HG02970 (cell line): ENCODE measurements at regions not wholly inside any gene's neighbourhood (a gene's known extent, or its start where the extent isn't known, plus 50 kb on each side); places are given as distances from the start of the nearest gene placed in this dataset.

Source experiments
- ATAC-seq: cut with Tn5 transposase; IDR thresholded peaks from one replicate; pipeline ENCODE4 v1.9.1; 2021; ENCODE audit warnings: mild to moderate bottlenecking, moderate library complexity, moderate number of reproducible peaks; ENCODE audit not compliant: unreplicated experiment, low FRiP score

GRCh38 chr3:8443829-8444791 is 57.5 kb upstream of the LMCD1 start:
- ATAC-seq = no peak

GRCh38 chr3:8444883-8445282 is 56.7 kb upstream of the LMCD1 start:
- no peak for ATAC-seq

GRCh38 chr3:8445861-8446260 is 55.8 kb upstream of the LMCD1 start:
- no peak for ATAC-seq

GRCh38 chr3:8446845-8447244 is 54.8 kb upstream of the LMCD1 start:
- no peak for ATAC-seq

GRCh38 chr3:8450618-8451017 is 51.0 kb upstream of the LMCD1 start:
- ATAC-seq = no peak

GRCh38 chr3:8451696-8452095 is 49.9 kb upstream of the LMCD1 start:
- ATAC-seq = no peak
